WI38 (cell line): ENCODE measurements at regions not wholly inside any gene's neighbourhood (a gene's known extent, or its start where the extent isn't known, plus 50 kb on each side); places are given as distances from the start of the nearest gene placed in this dataset.

Experiments used
- H3K4me3 ChIP-seq: 2 replicates; pipeline ENCODE4 v1.5.1; 2011; ENCODE audit warnings: low read depth, mild to moderate bottlenecking, control low read depth, low read length
- CTCF ChIP-seq: IDR thresholded peaks from 2 replicates; pipeline ENCODE4 v1.5.1; 2012; ENCODE audit warnings: low read depth, mild to moderate bottlenecking, control low read depth, low read length

GRCh38 chr21:16619281-16619680 is 889.5 kb downstream of the USP25 start:
- no peak overlapping the region for H3K4me3 ChIP-seq
- TF ChIP-seq CTCF: no peak

GRCh38 chr21:16620786-16621320 is 891.1 kb downstream of the USP25 start:
- no peak for TF ChIP-seq CTCF
- H3K4me3 ChIP-seq: no peak overlapping the region

- H3K4me3 ChIP-seq: no peak overlapping the region
- no peak for TF ChIP-seq CTCF
Measured at GRCh38 chr21:16624479-16625118, 888.2 kb upstream of the CXADR start.

GRCh38 chr21:16625491-16625890 is 887.4 kb upstream of the CXADR start:
- TF ChIP-seq CTCF: no peak
- H3K4me3 ChIP-seq: no peak overlapping the region

GRCh38 chr21:16633831-16634459 is 878.9 kb upstream of the CXADR start:
- TF ChIP-seq CTCF: no peak
- no peak overlapping the region for H3K4me3 ChIP-seq

- no peak for TF ChIP-seq CTCF
- H3K4me3 ChIP-seq: no peak overlapping the region
Measured at GRCh38 chr21:16634515-16634914, 878.3 kb upstream of the CXADR start.

GRCh38 chr21:16640297-16641027 is 872.4 kb upstream of the CXADR start:
- no peak overlapping the region for H3K4me3 ChIP-seq
- no peak for TF ChIP-seq CTCF
